ENCODE measurements at regions not wholly inside any gene's neighbourhood (a gene's known extent, or its start where the extent isn't known, plus 50 kb on each side); places are given as distances from the start of the nearest gene placed in this dataset.

DNA sequence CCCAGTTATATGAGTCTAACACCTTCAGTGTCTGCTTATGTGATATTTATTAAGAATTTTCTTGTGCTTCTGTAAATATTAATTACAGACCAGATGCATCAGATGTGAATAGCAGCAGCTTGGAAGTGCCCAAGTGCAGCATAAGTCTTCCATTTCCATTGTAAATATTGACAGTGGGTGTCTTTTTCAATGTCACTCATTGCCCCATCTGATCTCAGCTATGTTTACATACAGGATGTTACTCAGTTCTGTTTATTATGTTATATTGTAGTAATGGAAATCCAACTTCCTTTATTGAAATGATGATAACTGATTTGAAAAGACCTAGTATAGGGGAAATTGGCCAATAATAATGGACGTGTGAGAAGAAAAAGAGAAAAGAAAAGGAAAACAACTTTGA lies 296.7 kb downstream of the SAMD5 start:
- Histone ChIP-seq H3K9me3 (ENCODE audit: low read depth, low read length) (no peaks in the 10 kb centered on the region), H3K4me2 (ENCODE audit: insufficient read depth, low read length) (no peak overlapping the region), H3K36me3 (ENCODE audit: insufficient read depth, low read length) (no peaks in the 10 kb centered on the region), H4K20me1 (ENCODE audit: insufficient read depth, low read length) (no peaks in the 10 kb centered on the region), H3K27ac (ENCODE audit: low read depth, low read length) (no peak overlapping the region), H2AFZ (ENCODE audit: low read length) (no peak overlapping the region), H3K79me2 (ENCODE audit: insufficient read depth, low read length) (no peaks in the 10 kb centered on the region), H3K27me3 (ENCODE audit: insufficient read depth, low read length) (no peaks in the 10 kb centered on the region), H3K4me1 (ENCODE audit: insufficient read depth, low read length) (no peaks in the 10 kb centered on the region), H3K4me3 (ENCODE audit: insufficient read depth, low read length) (no peak overlapping the region)
- no peak for DNase-seq (ENCODE audit: insufficient read length, low spot score, missing footprints)
- TF ChIP-seq, protein P1, sequence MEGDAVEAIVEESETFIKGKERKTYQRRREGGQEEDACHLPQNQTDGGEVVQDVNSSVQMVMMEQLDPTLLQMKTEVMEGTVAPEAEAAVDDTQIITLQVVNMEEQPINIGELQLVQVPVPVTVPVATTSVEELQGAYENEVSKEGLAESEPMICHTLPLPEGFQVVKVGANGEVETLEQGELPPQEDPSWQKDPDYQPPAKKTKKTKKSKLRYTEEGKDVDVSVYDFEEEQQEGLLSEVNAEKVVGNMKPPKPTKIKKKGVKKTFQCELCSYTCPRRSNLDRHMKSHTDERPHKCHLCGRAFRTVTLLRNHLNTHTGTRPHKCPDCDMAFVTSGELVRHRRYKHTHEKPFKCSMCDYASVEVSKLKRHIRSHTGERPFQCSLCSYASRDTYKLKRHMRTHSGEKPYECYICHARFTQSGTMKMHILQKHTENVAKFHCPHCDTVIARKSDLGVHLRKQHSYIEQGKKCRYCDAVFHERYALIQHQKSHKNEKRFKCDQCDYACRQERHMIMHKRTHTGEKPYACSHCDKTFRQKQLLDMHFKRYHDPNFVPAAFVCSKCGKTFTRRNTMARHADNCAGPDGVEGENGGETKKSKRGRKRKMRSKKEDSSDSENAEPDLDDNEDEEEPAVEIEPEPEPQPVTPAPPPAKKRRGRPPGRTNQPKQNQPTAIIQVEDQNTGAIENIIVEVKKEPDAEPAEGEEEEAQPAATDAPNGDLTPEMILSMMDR (IDR thresholded peaks at IDR 0.05; ENCODE audit: extremely low read depth, low read depth, low read length): no peak

DNA sequence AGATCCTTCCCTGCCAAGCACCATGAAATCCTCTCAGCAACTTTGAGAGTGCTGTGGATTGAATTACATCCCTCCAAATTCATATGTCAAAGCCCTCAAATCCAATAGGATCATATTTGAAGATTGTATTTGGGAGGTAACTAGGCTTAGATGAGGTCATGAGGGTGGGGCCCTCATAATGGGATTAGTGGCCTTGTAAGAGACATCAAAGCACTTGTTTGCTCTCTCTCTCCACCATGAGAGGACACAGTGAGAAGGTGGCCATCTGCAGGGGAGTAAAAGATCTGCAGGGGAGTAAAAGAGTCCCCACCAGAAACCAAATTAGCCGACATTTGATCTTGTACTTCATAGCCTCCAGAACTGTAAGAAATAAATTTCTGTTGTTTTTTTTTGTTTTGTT lies 298.2 kb downstream of the SAMD5 start:
- Histone ChIP-seq H3K27ac (ENCODE audit: low read depth, low read length) (no peak overlapping the region), H3K9me3 (ENCODE audit: low read depth, low read length) (no peaks in the 10 kb centered on the region), H4K20me1 (ENCODE audit: insufficient read depth, low read length) (no peaks in the 10 kb centered on the region), H3K79me2 (ENCODE audit: insufficient read depth, low read length) (no peaks in the 10 kb centered on the region), H3K36me3 (ENCODE audit: insufficient read depth, low read length) (no peaks in the 10 kb centered on the region), H3K4me1 (ENCODE audit: insufficient read depth, low read length) (no peaks in the 10 kb centered on the region), H3K27me3 (ENCODE audit: insufficient read depth, low read length) (no peaks in the 10 kb centered on the region), H3K4me2 (ENCODE audit: insufficient read depth, low read length) (no peak overlapping the region), H3K4me3 (ENCODE audit: insufficient read depth, low read length) (no peak overlapping the region), H2AFZ (ENCODE audit: low read length) (no peak overlapping the region)
- TF ChIP-seq, protein P1 (IDR thresholded peaks at IDR 0.05; ENCODE audit: extremely low read depth, low read depth, low read length): no peak
- DNase-seq (ENCODE audit: insufficient read length, low spot score, missing footprints): no peak

DNA sequence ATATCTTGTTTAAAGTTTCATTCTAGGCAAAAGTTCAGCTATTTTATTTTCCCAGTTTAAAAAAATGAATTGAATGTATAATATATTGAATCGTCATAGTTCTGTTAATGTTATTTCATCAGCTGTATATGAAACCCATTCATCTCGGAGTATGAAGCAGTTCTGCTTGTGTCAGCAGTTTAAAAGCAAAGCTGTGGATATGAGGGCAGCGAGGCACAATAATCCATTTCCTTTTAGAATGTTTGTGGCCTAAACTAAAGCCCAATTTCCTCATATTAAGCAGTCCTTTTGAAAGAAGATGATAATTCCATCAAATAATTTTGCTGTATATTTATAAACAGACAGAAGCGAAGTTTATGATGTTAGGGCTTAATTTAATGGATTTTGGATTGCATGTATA lies 300.1 kb downstream of the SAMD5 start:
- no peaks in the 10 kb centered on the region for H4K20me1 ChIP-seq (ENCODE audit: insufficient read depth, low read length)
- H3K9me3 ChIP-seq (ENCODE audit: low read depth, low read length): no peaks in the 10 kb centered on the region
- TF ChIP-seq, protein P1 (IDR thresholded peaks at IDR 0.05; ENCODE audit: extremely low read depth, low read depth, low read length): no peak
- DNase-seq (ENCODE audit: insufficient read length, low spot score, missing footprints): no peak
- no peak overlapping the region for H2AFZ ChIP-seq (ENCODE audit: low read length)
- H3K4me1 ChIP-seq (ENCODE audit: insufficient read depth, low read length): no peaks in the 10 kb centered on the region
- no peak overlapping the region for H3K4me3 ChIP-seq (ENCODE audit: insufficient read depth, low read length)
- H3K27me3 ChIP-seq (ENCODE audit: insufficient read depth, low read length): no peaks in the 10 kb centered on the region
- H3K4me2 ChIP-seq (ENCODE audit: insufficient read depth, low read length): no peak overlapping the region
- no peaks in the 10 kb centered on the region for H3K36me3 ChIP-seq (ENCODE audit: insufficient read depth, low read length)
- no peaks in the 10 kb centered on the region for H3K79me2 ChIP-seq (ENCODE audit: insufficient read depth, low read length)
- H3K27ac ChIP-seq (ENCODE audit: low read depth, low read length): no peak overlapping the region

DNA sequence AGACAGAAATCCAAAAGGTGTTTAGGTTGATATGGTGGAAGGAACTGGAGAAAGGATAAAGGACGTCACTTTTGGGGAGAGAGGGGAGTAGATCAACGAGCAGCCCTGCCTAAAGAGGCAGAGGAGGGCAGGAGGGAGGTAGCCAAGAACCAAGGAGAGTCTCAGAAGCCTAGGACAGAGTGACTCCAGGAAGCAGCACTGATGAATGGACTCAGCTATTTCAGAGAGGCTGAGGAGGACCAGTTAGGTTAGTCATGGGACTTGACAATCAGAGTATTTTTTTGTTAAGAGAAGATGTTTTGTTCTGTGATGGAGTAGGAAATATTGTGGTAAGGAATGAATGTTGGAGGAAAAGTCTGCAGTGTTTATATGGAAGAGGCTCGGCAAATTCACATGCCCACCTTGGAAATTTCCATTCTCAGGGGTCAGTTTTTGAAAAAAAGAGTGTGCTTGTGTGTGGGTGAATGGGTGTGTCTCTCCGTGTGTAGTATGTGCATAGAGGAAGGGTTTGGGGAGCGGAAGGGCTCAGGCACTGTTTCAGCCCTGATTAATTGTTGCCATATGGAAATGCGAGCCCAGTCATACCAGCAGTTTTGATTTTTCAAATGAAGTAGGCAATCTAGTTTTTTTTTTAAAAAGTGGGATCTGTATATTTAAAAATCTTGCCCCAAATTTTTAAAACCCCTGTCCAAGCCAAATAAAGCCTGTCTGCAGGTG lies 303.6 kb downstream of the SAMD5 start:
- Histone ChIP-seq H2AFZ (ENCODE audit: low read length) (no peak overlapping the region), H3K27me3 (ENCODE audit: insufficient read depth, low read length) (no peaks in the 10 kb centered on the region), H3K27ac (ENCODE audit: low read depth, low read length) (no peak overlapping the region), H3K9me3 (ENCODE audit: low read depth, low read length) (no peaks in the 10 kb centered on the region), H3K4me2 (ENCODE audit: insufficient read depth, low read length) (no peak overlapping the region), H3K4me3 (ENCODE audit: insufficient read depth, low read length) (no peak overlapping the region), H3K4me1 (ENCODE audit: insufficient read depth, low read length) (no peaks in the 10 kb centered on the region), H4K20me1 (ENCODE audit: insufficient read depth, low read length) (no peaks in the 10 kb centered on the region), H3K36me3 (ENCODE audit: insufficient read depth, low read length) (no peaks in the 10 kb centered on the region), H3K79me2 (ENCODE audit: insufficient read depth, low read length) (no peaks in the 10 kb centered on the region)
- TF ChIP-seq, protein P1 (IDR thresholded peaks at IDR 0.05; ENCODE audit: extremely low read depth, low read depth, low read length): no peak
- no peak for DNase-seq (ENCODE audit: insufficient read length, low spot score, missing footprints)

All from osteoblast (primary cell).